Parathyroid adenoma (tissue), 2 donors: ENCODE measurements at regions not wholly inside any gene's neighbourhood (a gene's known extent, or its start where the extent isn't known, plus 50 kb on each side); places are given as distances from the start of the nearest gene placed in this dataset.

ENCODE experiments used
- H2AFZ ChIP-seq: fragments of 300-600 bp; sonication (generic); one replicate; pipeline ENCODE4 v1.7.0; 2017; ENCODE audit warnings: antibody characterized with exemption, mild to moderate bottlenecking
- H3K27ac ChIP-seq: fragments of 300-600 bp; sonication (generic); one replicate; pipeline ENCODE4 v1.7.0; 2017
- H3K27me3 ChIP-seq: fragments of 300-600 bp; sonication (generic); one replicate; pipeline ENCODE4 v1.7.0; 2017; ENCODE audit warnings: low read length; ENCODE audit not compliant: control insufficient read depth, insufficient read depth
- H3K36me3 ChIP-seq: fragments of 300-600 bp; sonication (generic); one replicate; pipeline ENCODE4 v1.7.0; 2017; ENCODE audit warnings: low read length; ENCODE audit not compliant: control insufficient read depth, insufficient read depth
- H3K4me1 ChIP-seq: fragments of 300-600 bp; sonication (generic); one replicate; pipeline ENCODE4 v1.7.0; 2017; ENCODE audit warnings: control low read depth
- H3K4me2 ChIP-seq: fragments of 300-600 bp; sonication (generic); one replicate; pipeline ENCODE4 v1.7.0; 2017; ENCODE audit warnings: low read length
- H3K4me3 ChIP-seq: fragments of 300-600 bp; sonication (generic); one replicate; pipeline ENCODE4 v1.7.0; 2017; ENCODE audit warnings: low read depth, low read length
- H3K79me2 ChIP-seq: fragments of 300-600 bp; sonication (generic); one replicate; pipeline ENCODE4 v1.7.0; 2017; ENCODE audit warnings: control low read depth
- H3K9ac ChIP-seq: fragments of 300-600 bp; sonication (generic); one replicate; pipeline ENCODE4 v1.7.0; 2017; ENCODE audit warnings: mild to moderate bottlenecking
- H3K9me3 ChIP-seq: fragments of 300-600 bp; sonication (generic); one replicate; pipeline ENCODE4 v1.7.0; 2017; ENCODE audit warnings: low read length; ENCODE audit not compliant: control insufficient read depth
- CTCF ChIP-seq: fragments of 300-600 bp; sonication (generic); IDR thresholded peaks from one replicate; pipeline ENCODE4 v1.7.0; 2017; ENCODE audit warnings: antibody characterized with exemption, mild to moderate bottlenecking
- donor health status: primary hyperparathyroidism.

DNA sequence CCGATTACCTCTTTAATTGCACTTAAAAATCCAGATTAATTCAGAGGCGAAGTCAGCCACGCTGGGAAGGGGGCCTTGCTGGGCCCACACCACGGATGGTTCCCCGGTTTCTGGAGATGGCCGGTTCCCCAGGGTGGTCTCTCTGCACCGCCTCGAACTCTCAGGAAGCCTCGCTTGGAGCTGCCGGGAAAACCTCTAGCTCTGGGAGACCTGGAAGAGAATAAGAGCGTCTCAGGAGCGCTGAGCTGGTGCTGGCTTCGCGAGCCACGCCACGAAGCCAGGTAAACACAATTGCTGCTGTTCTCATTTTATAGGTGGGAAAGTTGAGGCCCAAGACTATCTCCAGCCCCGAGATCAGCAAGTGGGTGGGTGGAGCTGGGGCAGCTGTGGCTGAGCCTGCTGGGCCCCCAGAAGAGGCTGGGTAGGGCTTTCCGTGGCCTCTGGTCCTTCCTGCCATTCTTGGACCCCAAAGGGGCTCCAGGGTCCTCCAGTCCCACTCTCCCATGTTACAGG lies 110.4 kb downstream of the MICALL2 start:
- no peak for TF ChIP-seq CTCF
- no peaks in the 10 kb centered on the region for H3K27me3 ChIP-seq
- no peaks in the 10 kb centered on the region for H3K79me2 ChIP-seq

DNA sequence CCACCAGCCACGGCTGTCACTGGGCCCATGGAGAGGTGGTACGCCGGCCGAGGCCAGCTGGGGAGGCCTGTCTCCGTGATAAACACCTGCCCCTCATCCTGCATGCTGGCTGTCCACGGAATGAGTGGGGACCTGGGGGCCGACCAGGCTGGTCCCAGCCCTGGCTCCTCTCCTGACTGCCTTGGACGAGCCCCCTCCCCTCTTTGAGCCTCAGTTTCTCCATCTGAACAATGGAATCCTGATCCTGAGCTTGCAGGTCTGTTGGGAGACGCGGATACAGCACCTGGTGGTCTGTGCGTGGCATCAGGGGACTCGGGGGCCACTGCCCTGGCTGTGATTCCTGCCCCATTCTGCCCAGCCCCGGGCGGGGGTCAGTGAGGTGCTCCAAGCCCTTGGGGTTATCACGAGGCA lies 109.9 kb downstream of the MICALL2 start:
- Histone ChIP-seq H3K9me3 (no peaks in the 10 kb centered on the region), H3K4me3 (no peak overlapping the region), H3K9ac (no peak overlapping the region), H3K79me2 (no peaks in the 10 kb centered on the region), H2AFZ (no peak overlapping the region), H3K36me3 (no peaks in the 10 kb centered on the region), H3K27me3 (no peaks in the 10 kb centered on the region), H3K4me1 (no peaks in the 10 kb centered on the region), H3K4me2 (no peak overlapping the region), H3K27ac (no peak overlapping the region)
- TF ChIP-seq CTCF, result no peak

More for the DNA sequence above, 110.4 kb downstream of the MICALL2 start:
- Histone ChIP-seq H3K9me3 (no peaks in the 10 kb centered on the region), H2AFZ (no peak overlapping the region), H3K9ac (no peak overlapping the region), H3K36me3 (no peaks in the 10 kb centered on the region), H3K4me2 (no peak overlapping the region), H3K4me3 (no peak overlapping the region), H3K4me1 (no peaks in the 10 kb centered on the region), H3K27ac (no peak overlapping the region)

- Histone ChIP-seq H2AFZ (no peak overlapping the region), H3K9ac (no peak overlapping the region), H3K9me3 (no peaks in the 10 kb centered on the region), H3K4me3 (no peak overlapping the region), H3K4me1 (no peaks in the 10 kb centered on the region), H3K27ac (no peak overlapping the region), H3K27me3 (no peaks in the 10 kb centered on the region), H3K4me2 (no peak overlapping the region), H3K79me2 (no peaks in the 10 kb centered on the region), H3K36me3 (no peaks in the 10 kb centered on the region)
- TF ChIP-seq CTCF, result no peak
These were observed 107.2 kb downstream of the MICALL2 start for GRCh38 chr7:1351881-1352625.

GRCh38 chr7:1352656-1353271 lies 106.5 kb downstream of the MICALL2 start:
- H3K9me3 ChIP-seq, result no peaks in the 10 kb centered on the region
- no peaks in the 10 kb centered on the region for H3K79me2 ChIP-seq
- no peaks in the 10 kb centered on the region for H3K4me1 ChIP-seq
- H3K36me3 ChIP-seq, result no peaks in the 10 kb centered on the region
- TF ChIP-seq CTCF, result no peak
- no peak overlapping the region for H3K4me2 ChIP-seq
- no peak overlapping the region for H3K9ac ChIP-seq
- H2AFZ ChIP-seq, result no peak overlapping the region
- H3K4me3 ChIP-seq, result no peak overlapping the region
- H3K27ac ChIP-seq, result no peak overlapping the region
- H3K27me3 ChIP-seq, result no peaks in the 10 kb centered on the region
